Choroid plexus epithelial cell (primary cell): ENCODE measurements at regions not wholly inside any gene's neighbourhood (a gene's known extent, or its start where the extent isn't known, plus 50 kb on each side); places are given as distances from the start of the nearest gene placed in this dataset.
A peak's percentile ranks its signal among the peaks of the same experiment; 100 is the strongest.

Source experiments
- DNase-seq: peaks from one replicate; pipeline ENCODE4 v3.0.0-alpha.2; 2010; ENCODE audit warnings: low read depth
- H3K4me3 ChIP-seq: 2 replicates; pipeline ENCODE4 v1.5.1; 2011; ENCODE audit warnings: low read depth, mild to moderate bottlenecking, control low read depth, low read length, moderate library complexity
- TF ChIP-seq, protein P1 (sequence below): conservative IDR thresholded peaks from 2 replicates; pipeline ENCODE4 v1.5.1; 2011; ENCODE audit warnings: low read depth, mild to moderate bottlenecking, control low read depth, inconsistent platforms, low read length, moderate library complexity

DNA sequence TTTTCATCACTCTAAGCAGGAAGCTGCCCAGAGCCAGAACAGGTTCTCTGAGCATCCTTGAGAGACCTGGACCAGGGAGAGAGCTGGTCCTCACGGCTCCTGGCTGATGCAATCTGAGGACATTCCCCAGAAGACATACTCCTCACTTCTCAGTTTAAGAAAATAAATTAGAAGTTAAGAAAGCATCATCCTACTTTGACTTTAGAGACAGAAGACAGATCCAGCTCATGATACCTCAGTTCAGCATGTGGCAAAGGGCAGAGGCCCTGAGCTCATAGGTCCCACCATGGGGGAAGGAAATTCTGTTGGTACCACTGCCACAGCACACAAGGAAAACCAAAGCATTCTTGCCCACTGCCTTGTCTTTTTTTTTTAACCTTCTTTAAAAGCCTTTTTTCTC lies 378.1 kb upstream of the JARID2 start:
- H3K4me3 ChIP-seq: no peak overlapping the region
- DNase-seq: no peak
- TF ChIP-seq, protein P1, sequence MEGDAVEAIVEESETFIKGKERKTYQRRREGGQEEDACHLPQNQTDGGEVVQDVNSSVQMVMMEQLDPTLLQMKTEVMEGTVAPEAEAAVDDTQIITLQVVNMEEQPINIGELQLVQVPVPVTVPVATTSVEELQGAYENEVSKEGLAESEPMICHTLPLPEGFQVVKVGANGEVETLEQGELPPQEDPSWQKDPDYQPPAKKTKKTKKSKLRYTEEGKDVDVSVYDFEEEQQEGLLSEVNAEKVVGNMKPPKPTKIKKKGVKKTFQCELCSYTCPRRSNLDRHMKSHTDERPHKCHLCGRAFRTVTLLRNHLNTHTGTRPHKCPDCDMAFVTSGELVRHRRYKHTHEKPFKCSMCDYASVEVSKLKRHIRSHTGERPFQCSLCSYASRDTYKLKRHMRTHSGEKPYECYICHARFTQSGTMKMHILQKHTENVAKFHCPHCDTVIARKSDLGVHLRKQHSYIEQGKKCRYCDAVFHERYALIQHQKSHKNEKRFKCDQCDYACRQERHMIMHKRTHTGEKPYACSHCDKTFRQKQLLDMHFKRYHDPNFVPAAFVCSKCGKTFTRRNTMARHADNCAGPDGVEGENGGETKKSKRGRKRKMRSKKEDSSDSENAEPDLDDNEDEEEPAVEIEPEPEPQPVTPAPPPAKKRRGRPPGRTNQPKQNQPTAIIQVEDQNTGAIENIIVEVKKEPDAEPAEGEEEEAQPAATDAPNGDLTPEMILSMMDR: no peak

- DNase-seq: no peak
- TF ChIP-seq, protein P1: no peak
- H3K4me3 ChIP-seq: no peak overlapping the region
Observed at GRCh38 chr6:14871221-14871620, 374.6 kb upstream of the JARID2 start.

GRCh38 chr6:14873101-14873500 lies 372.8 kb upstream of the JARID2 start:
- TF ChIP-seq, protein P1: no peak
- no peak for DNase-seq
- H3K4me3 ChIP-seq: no peak overlapping the region

- TF ChIP-seq, protein P1: no peak
- no peak overlapping the region for H3K4me3 ChIP-seq
- no peak for DNase-seq
Observed at GRCh38 chr6:14873781-14874441, 372.0 kb upstream of the JARID2 start.

GRCh38 chr6:14874975-14875480 lies 370.8 kb upstream of the JARID2 start:
- TF ChIP-seq, protein P1: no peak

GRCh38 chr6:14875481-14876063 lies 370.3 kb upstream of the JARID2 start:
- DNase-seq: peak; percentile 35
- TF ChIP-seq, protein P1: no peak
- no peak overlapping the region for H3K4me3 ChIP-seq

More at GRCh38 chr6:14874975-14875480, 370.8 kb upstream of the JARID2 start:
- no peak overlapping the region for H3K4me3 ChIP-seq
- DNase-seq: no peak
